ENCODE measurements at regions not wholly inside any gene's neighbourhood (a gene's known extent, or its start where the extent isn't known, plus 50 kb on each side); places are given as distances from the start of the nearest gene placed in this dataset.

DNA sequence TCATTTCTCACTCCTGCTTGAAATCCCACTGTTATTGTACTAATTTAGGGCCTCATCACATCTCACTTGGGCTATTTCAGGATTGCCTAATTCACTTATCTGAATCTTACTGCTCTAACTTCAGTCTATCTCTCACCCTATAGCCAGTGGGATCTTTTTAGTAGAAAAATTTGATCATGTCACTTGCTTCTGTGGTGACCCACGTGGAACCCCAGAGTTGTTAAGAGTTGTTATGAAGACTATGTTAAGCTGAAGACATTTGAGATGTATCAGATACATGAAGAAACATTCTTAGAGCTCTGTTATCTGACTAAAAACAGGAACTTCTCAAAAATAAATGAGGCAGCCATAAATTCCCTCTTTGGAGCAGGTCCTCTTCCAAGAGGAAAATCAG, 1375.6 kb upstream of the TENM4 start:
- in situ Hi-C loops (cut with HindIII; ENCODE audit: low pct_unique_long_range_greater_than_20kb, low sequenced_read_pairs): no loop called here
- Histone ChIP-seq H3K4me3 (ENCODE audit: low read depth in 2 of 2, low read length in 2 of 2) (no peak overlapping the region), H3K9me3 (ENCODE audit: control insufficient read depth, insufficient read depth, low read depth, low read length) (no peaks in the 10 kb centered on the region), H3K4me1 (ENCODE audit: control insufficient read depth, insufficient read depth, low read length) (no peaks in the 10 kb centered on the region), H3K27ac (ENCODE audit: low read length) (no peak overlapping the region), H3K36me3 (ENCODE audit: control insufficient read depth, insufficient read depth, low read length) (no peaks in the 10 kb centered on the region), H3K27me3 (ENCODE audit: control insufficient read depth, insufficient read depth, low read length) (no peaks in the 10 kb centered on the region)
- ChIA-PET POLR2A (no interaction called here), CTCF (no interaction called here)
- intact Hi-C loops (cut with micrococcal nuclease; ENCODE audit: unreplicated experiment): no loop called here
- BruUV-seq (replicated peaks): no TSS peak
- DNase-seq (ENCODE audit: low read depth, low spot score) (no peak), ATAC-seq (no peak)
- TF ChIP-seq TCF7L2 (IDR thresholded peaks at IDR 0.05; ENCODE audit: low read depth, low read length) (no peak), POLR2AphosphoS5 (IDR thresholded peaks at IDR 0.05; ENCODE audit: low read depth, low read length) (no peak), SIN3A (IDR thresholded peaks at IDR 0.05; ENCODE audit: borderline replicate concordance, insufficient read depth, low read depth, low read length) (no peak)
- TF ChIP-seq, protein P1, sequence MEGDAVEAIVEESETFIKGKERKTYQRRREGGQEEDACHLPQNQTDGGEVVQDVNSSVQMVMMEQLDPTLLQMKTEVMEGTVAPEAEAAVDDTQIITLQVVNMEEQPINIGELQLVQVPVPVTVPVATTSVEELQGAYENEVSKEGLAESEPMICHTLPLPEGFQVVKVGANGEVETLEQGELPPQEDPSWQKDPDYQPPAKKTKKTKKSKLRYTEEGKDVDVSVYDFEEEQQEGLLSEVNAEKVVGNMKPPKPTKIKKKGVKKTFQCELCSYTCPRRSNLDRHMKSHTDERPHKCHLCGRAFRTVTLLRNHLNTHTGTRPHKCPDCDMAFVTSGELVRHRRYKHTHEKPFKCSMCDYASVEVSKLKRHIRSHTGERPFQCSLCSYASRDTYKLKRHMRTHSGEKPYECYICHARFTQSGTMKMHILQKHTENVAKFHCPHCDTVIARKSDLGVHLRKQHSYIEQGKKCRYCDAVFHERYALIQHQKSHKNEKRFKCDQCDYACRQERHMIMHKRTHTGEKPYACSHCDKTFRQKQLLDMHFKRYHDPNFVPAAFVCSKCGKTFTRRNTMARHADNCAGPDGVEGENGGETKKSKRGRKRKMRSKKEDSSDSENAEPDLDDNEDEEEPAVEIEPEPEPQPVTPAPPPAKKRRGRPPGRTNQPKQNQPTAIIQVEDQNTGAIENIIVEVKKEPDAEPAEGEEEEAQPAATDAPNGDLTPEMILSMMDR (IDR thresholded peaks at IDR 0.05): no peak
- TF ChIP-seq, protein P2, sequence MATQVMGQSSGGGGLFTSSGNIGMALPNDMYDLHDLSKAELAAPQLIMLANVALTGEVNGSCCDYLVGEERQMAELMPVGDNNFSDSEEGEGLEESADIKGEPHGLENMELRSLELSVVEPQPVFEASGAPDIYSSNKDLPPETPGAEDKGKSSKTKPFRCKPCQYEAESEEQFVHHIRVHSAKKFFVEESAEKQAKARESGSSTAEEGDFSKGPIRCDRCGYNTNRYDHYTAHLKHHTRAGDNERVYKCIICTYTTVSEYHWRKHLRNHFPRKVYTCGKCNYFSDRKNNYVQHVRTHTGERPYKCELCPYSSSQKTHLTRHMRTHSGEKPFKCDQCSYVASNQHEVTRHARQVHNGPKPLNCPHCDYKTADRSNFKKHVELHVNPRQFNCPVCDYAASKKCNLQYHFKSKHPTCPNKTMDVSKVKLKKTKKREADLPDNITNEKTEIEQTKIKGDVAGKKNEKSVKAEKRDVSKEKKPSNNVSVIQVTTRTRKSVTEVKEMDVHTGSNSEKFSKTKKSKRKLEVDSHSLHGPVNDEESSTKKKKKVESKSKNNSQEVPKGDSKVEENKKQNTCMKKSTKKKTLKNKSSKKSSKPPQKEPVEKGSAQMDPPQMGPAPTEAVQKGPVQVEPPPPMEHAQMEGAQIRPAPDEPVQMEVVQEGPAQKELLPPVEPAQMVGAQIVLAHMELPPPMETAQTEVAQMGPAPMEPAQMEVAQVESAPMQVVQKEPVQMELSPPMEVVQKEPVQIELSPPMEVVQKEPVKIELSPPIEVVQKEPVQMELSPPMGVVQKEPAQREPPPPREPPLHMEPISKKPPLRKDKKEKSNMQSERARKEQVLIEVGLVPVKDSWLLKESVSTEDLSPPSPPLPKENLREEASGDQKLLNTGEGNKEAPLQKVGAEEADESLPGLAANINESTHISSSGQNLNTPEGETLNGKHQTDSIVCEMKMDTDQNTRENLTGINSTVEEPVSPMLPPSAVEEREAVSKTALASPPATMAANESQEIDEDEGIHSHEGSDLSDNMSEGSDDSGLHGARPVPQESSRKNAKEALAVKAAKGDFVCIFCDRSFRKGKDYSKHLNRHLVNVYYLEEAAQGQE (IDR thresholded peaks at IDR 0.05; ENCODE audit: insufficient read depth in 1 of 2, low read depth in 2 of 2, low read length in 1 of 2): no peak

DNA sequence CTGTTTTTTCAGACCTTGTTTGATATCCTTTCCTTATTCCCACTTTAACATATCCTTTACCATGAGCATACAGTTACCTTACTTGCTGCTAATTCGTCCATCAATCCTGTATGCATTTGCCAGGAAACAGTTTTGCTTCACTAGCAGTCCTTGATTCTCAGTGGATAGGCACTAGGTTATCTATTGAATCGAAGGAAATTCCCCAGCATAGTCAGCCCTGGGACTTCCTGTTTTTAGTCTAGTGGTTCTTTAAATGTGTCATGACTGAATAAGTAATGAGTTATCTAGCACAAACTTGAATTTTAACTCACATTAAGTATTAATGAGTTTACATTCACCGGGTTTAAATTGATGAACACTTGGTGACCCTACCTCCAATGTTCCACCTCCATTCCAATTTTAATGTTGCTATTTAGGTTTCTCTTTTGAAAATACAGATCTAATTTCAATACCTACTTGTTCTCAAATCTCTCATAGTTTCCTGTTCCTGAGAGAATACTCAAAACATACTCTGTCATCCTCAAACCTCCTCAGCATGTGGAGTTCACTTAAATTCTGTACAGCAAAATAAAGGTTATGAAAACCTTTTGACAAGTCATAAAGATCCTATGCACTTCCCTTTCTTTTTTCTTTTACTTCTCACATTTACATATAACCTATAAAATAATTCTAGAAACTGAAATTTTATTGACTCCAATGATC, 1375.1 kb upstream of the TENM4 start:
- no TSS peak for BruUV-seq (replicated peaks)
- no peaks in the 10 kb centered on the region for H3K27me3 ChIP-seq (ENCODE audit: control insufficient read depth, insufficient read depth, low read length)
- CTCF ChIA-PET: no interaction called here
- no peak for ATAC-seq
- no peak overlapping the region; the same call in 1 of the 2 replicates for H3K27ac ChIP-seq (ENCODE audit: low read length)
- H3K36me3 ChIP-seq (ENCODE audit: control insufficient read depth, insufficient read depth, low read length): no peaks in the 10 kb centered on the region
- no peaks in the 10 kb centered on the region for H3K9me3 ChIP-seq (ENCODE audit: control insufficient read depth, insufficient read depth, low read depth, low read length)
- in situ Hi-C loops (cut with HindIII; ENCODE audit: low pct_unique_long_range_greater_than_20kb, low sequenced_read_pairs): no loop called here
- TF ChIP-seq POLR2AphosphoS5 (IDR thresholded peaks at IDR 0.05; ENCODE audit: low read depth, low read length) (no peak), TCF7L2 (IDR thresholded peaks at IDR 0.05; ENCODE audit: low read depth, low read length) (no peak), SIN3A (IDR thresholded peaks at IDR 0.05; ENCODE audit: borderline replicate concordance, insufficient read depth, low read depth, low read length) (no peak)
- TF ChIP-seq, protein P1 (IDR thresholded peaks at IDR 0.05): no peak
- TF ChIP-seq, protein P2 (IDR thresholded peaks at IDR 0.05; ENCODE audit: insufficient read depth in 1 of 2, low read depth in 2 of 2, low read length in 1 of 2): no peak
- no peak overlapping the region for H3K4me3 ChIP-seq (ENCODE audit: low read depth in 2 of 2, low read length in 2 of 2)
- no peaks in the 10 kb centered on the region for H3K4me1 ChIP-seq (ENCODE audit: control insufficient read depth, insufficient read depth, low read length)
- intact Hi-C loops (cut with micrococcal nuclease; ENCODE audit: unreplicated experiment): no loop called here
- POLR2A ChIA-PET: no interaction called here
- no peak for DNase-seq (ENCODE audit: low read depth, low spot score)

Data from Panc1 (cell line).